Smooth muscle cell (in vitro differentiated cells): ENCODE measurements at regions not wholly inside any gene's neighbourhood (a gene's known extent, or its start where the extent isn't known, plus 50 kb on each side); places are given as distances from the start of the nearest gene placed in this dataset.

ENCODE experiments used
- DNase-seq: peaks from one replicate; lab custom pipeline; 2025; ENCODE audit not compliant: unreplicated experiment; lab: John Stamatoyannopoulos, UW
- H2AFZ ChIP-seq: fragments of 200-600 bp; sonication (generic); 2 replicates; pipeline ENCODE4 v1.6.0; 2016; ENCODE audit warnings: antibody characterized with exemption, low read depth, mild to moderate bottlenecking
- H3F3A ChIP-seq: fragments of 200-600 bp; sonication (generic); 2 replicates; pipeline ENCODE4 v1.6.0; 2017; ENCODE audit warnings: antibody characterized with exemption, low read depth
- H3K27ac ChIP-seq: fragments of 200-600 bp; sonication (generic); 2 replicates; pipeline ENCODE4 v1.5.1; 2016; ENCODE audit warnings: low read depth, mild to moderate bottlenecking
- H3K27me3 ChIP-seq: fragments of 200-600 bp; sonication (generic); 2 replicates; pipeline ENCODE4 v1.6.1; 2016; ENCODE audit warnings: low read depth, mild to moderate bottlenecking
- H3K36me3 ChIP-seq: fragments of 200-600 bp; sonication (generic); 2 replicates; pipeline ENCODE4 v1.5.1; 2016; ENCODE audit warnings: low read depth
- H3K4me1 ChIP-seq: fragments of 200-600 bp; sonication (generic); 2 replicates; pipeline ENCODE4 v1.5.1; 2016; ENCODE audit warnings: low read depth
- H3K4me2 ChIP-seq: fragments of 200-600 bp; sonication (generic); 2 replicates; pipeline ENCODE4 v1.6.0; 2016; ENCODE audit warnings: mild to moderate bottlenecking
- H3K4me3 ChIP-seq: fragments of 200-600 bp; sonication (generic); 2 replicates; pipeline ENCODE4 v1.5.1; 2016; ENCODE audit warnings: mild to moderate bottlenecking
- H3K79me2 ChIP-seq: fragments of 200-600 bp; sonication (generic); 2 replicates; pipeline ENCODE4 v1.6.0; 2016; ENCODE audit warnings: low read depth, mild to moderate bottlenecking
- H3K9ac ChIP-seq: fragments of 200-600 bp; sonication (generic); 2 replicates; pipeline ENCODE4 v1.6.0; 2016; ENCODE audit warnings: low read depth
- H3K9me3 ChIP-seq: fragments of 200-600 bp; sonication (generic); replicated peaks from 2 replicates; pipeline ENCODE4 v1.5.1; 2016; ENCODE audit warnings: low read depth
- H4K20me1 ChIP-seq: fragments of 200-600 bp; sonication (generic); 2 replicates; pipeline ENCODE4 v1.6.0; 2016; ENCODE audit warnings: low read depth
- WGBS: methylation state at CpG from one replicate; pipeline ENCODE4 v1.1.7; 2016; ENCODE audit warnings: low lambda C conversion rate; 5-methylcytosine and 5-hydroxymethylcytosine counted together
- TF ChIP-seq, protein P1 (sequence below): fragments of 200-600 bp; sonication (generic); IDR thresholded peaks from 2 replicates; pipeline ENCODE4 v1.5.1; 2017; ENCODE audit warnings: borderline replicate concordance, mild to moderate bottlenecking, antibody characterized with exemption; ENCODE audit not compliant: insufficient read depth, poor library complexity, severe bottlenecking

DNA sequence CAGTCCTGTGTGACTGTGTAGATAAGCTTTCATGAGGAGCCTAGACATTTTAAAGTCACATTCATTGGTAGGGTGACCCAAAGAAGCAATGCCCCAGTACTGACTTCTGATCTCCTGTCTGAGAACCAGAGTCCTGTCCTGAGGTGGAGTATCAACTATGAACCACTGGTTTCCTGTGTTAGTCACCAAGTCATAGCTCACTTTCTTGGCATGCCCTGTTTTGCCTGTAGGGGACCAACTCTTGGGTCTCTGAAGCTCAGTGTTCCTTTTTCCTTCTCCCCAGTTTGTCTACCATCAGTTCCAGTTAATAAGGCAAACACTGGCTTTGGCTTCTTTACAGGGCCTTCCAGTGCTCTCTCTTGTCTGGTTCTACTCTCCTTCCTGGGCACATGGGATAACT, 97.4 kb downstream of the C12orf75 start:
- Histone ChIP-seq H3K4me1 (peaks cover 6% of the 10 kb centered on the region), H3K79me2 (no peaks in the 10 kb centered on the region), H4K20me1 (no peaks in the 10 kb centered on the region), H3K36me3 (no peaks in the 10 kb centered on the region), H3K27ac (no peak overlapping the region), H3K9me3 (no peaks in the 10 kb centered on the region), H3K27me3 (no peaks in the 10 kb centered on the region), H3K9ac (no peak overlapping the region), H3F3A (no peaks in the 10 kb centered on the region), H2AFZ (no peak overlapping the region), H3K4me3 (no peak overlapping the region), H3K4me2 (no peak overlapping the region)
- DNase-seq: no peak
- TF ChIP-seq, protein P1, sequence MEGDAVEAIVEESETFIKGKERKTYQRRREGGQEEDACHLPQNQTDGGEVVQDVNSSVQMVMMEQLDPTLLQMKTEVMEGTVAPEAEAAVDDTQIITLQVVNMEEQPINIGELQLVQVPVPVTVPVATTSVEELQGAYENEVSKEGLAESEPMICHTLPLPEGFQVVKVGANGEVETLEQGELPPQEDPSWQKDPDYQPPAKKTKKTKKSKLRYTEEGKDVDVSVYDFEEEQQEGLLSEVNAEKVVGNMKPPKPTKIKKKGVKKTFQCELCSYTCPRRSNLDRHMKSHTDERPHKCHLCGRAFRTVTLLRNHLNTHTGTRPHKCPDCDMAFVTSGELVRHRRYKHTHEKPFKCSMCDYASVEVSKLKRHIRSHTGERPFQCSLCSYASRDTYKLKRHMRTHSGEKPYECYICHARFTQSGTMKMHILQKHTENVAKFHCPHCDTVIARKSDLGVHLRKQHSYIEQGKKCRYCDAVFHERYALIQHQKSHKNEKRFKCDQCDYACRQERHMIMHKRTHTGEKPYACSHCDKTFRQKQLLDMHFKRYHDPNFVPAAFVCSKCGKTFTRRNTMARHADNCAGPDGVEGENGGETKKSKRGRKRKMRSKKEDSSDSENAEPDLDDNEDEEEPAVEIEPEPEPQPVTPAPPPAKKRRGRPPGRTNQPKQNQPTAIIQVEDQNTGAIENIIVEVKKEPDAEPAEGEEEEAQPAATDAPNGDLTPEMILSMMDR: no peak

DNA sequence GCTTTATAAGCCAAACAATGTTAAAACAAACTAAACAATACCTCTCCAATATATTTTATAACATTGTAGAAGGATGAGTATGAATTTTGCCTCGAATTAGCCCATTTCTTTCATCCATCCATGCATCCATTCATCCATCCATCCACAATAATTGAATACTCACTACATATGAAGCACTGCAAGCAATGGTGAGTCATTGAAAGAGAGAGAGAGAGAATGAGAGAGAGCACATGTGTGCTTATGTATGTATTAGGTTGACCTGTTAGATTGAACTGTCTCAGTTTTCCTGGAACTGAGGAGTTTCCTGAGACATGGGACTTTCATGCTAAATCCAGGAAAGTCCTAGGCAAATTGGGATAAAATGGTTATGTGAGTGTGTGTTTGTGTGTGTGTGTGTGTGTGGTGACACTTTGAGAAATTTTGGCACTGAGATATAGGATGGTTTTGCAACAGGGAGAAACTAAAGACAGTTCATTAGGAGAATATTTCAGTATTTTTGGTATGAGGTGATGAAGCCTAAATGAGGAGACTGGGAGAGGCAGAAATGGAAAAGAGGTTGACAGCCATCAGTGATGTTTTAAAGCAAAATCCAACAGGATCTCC, 98.4 kb downstream of the C12orf75 start:
- Histone ChIP-seq H3K9ac (no peak overlapping the region), H4K20me1 (no peaks in the 10 kb centered on the region)
- WGBS: 87% methylated on average over 1 of the region's 1 CpG

DNA sequence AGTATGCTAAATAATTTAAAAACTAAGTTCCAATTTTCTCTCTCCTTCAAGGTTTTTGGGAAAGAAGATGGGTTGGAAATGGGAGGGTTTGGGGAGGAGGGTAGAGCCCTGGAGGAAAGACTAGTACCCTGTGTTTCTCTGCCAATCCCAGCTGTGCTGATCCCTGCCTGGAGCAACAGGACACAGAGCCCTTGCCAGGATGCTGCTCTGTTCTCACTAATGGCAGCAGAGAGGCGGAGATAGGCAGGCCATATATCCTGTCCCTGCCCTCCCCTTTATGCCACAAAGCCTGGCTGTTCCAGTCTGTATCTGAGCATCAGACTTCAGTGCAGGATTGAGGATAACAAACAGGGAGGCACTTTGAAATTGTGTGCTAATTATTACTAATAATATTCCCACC, 99.0 kb downstream of the C12orf75 start:
- Histone ChIP-seq H3K27me3 (no peaks in the 10 kb centered on the region), H3K9ac (no peak overlapping the region), H4K20me1 (no peaks in the 10 kb centered on the region), H2AFZ (no peak overlapping the region), H3K4me2 (no peak overlapping the region), H3K79me2 (no peaks in the 10 kb centered on the region), H3K4me3 (no peak overlapping the region), H3K4me1 (peaks cover 6% of the 10 kb centered on the region), H3K27ac (no peak overlapping the region), H3K9me3 (no peaks in the 10 kb centered on the region), H3K36me3 (no peaks in the 10 kb centered on the region), H3F3A (no peaks in the 10 kb centered on the region)
- WGBS: 100% methylated on average over 1 of the region's 1 CpG
- TF ChIP-seq, protein P1: no peak
- DNase-seq: no peak

More for the DNA sequence above, 98.4 kb downstream of the C12orf75 start:
- Histone ChIP-seq H3K27ac (no peak overlapping the region), H3K27me3 (no peaks in the 10 kb centered on the region), H3K4me2 (no peak overlapping the region), H3K4me1 (peaks cover 6% of the 10 kb centered on the region), H3K36me3 (no peaks in the 10 kb centered on the region), H3K4me3 (no peak overlapping the region), H3F3A (no peaks in the 10 kb centered on the region), H3K9me3 (no peaks in the 10 kb centered on the region), H3K79me2 (no peaks in the 10 kb centered on the region), H2AFZ (no peak overlapping the region)
- DNase-seq: no peak
- TF ChIP-seq, protein P1: no peak

DNA sequence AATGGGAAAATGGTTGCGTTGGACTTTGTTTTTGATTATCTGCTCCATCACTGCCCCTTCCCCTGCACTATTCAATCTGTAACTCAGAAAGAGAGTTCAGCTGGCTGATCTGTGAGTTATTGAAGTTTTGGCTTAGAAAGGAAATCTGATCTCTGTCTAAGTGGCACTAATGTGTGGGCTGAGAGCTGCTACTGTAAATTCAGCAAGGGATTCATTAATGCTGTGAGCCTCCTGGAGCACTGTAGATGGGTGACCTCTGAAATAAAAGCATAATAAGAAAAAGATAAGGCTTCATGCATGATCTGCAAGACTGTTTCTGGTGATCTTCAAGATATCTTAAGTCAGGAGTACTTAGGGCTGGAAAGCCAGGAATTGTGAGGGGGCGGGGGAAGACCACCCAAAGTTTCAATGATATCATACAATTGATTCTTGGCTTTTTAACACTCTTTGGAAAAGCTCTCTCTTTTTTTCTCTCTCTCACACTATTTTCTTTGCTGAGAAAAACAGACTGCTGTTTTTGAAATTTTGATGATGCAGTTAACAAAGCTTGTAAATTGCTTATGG, 101.1 kb downstream of the C12orf75 start:
- no peak for DNase-seq
- H2AFZ ChIP-seq: no peak overlapping the region
- H3K4me3 ChIP-seq: no peak overlapping the region
- H3K4me1 ChIP-seq: peaks cover 6% of the 10 kb centered on the region
- H3K79me2 ChIP-seq: no peaks in the 10 kb centered on the region
- WGBS: 75% methylated on average over 2 of the region's 2 CpGs
- no peak overlapping the region for H3K4me2 ChIP-seq
- no peak overlapping the region for H3K27ac ChIP-seq
- no peaks in the 10 kb centered on the region for H3K9me3 ChIP-seq
- H3K9ac ChIP-seq: no peak overlapping the region
- no peaks in the 10 kb centered on the region for H3K36me3 ChIP-seq
- TF ChIP-seq, protein P1: no peak
- no peaks in the 10 kb centered on the region for H4K20me1 ChIP-seq
- H3F3A ChIP-seq: no peaks in the 10 kb centered on the region
- H3K27me3 ChIP-seq: no peaks in the 10 kb centered on the region
